GM12878 (cell line): ENCODE measurements at regions not wholly inside any gene's neighbourhood (a gene's known extent, or its start where the extent isn't known, plus 50 kb on each side); places are given as distances from the start of the nearest gene placed in this dataset.

Experiments used
- ATAC-seq: fragments of 200-7000 bp; cut with Tn5 transposase; 3 replicates; pipeline ENCODE4 v1.9.1; 2020; ENCODE audit warnings: mild to moderate bottlenecking, moderate library complexity
- BruUV-seq: library from RNA; stranded (reverse); fragments of 400-500 nt; replicated peaks from 2 replicates; lab custom pipeline; 2021; lab: Mats Ljungman, UMichigan
- CTCF ChIA-PET: fragments of 300-600 bp; sonication (Branson Sonifier 250); formaldehyde crosslinking; extraction: SDS; loops from one replicate; lab custom pipeline; 2021; ENCODE audit warnings: inconsistent platforms; lab: Yijun Ruan, JAX
- POLR2A ChIA-PET: fragments of 350-600 bp; formaldehyde crosslinking; extraction: SDS; loops from one replicate; lab custom pipeline; 2021; ENCODE audit warnings: inconsistent platforms; lab: Charles Lee
- RAD21 ChIA-PET: fragments of 300-600 bp; sonication (Branson Sonifier 250); formaldehyde crosslinking; loops from one replicate; lab custom pipeline; 2023; ENCODE audit warnings: antibody characterized with exemption; ENCODE audit not compliant: unreplicated experiment; lab: Charles Lee
- SMC1A ChIA-PET: fragments of 300-600 bp; sonication (Branson Sonifier 250); formaldehyde crosslinking; loops from one replicate; lab custom pipeline; 2023; ENCODE audit not compliant: unreplicated experiment, uncharacterized antibody; lab: Charles Lee
- DNase-seq: peaks from one replicate; pipeline ENCODE4 v3.0.0-alpha.2; 2011; ENCODE audit warnings: low read depth, low spot score
- FAIRE-seq: peaks from 3 replicates; lab custom pipeline; 2011; peaks lifted over from hg19 to GRCh38; lab: Jason Lieb, UNC
- H2AFZ ChIP-seq: 2 replicates; pipeline ENCODE4 v1.6.0; 2011; ENCODE audit warnings: low read depth, low read length, control low read depth; ENCODE audit not compliant: control insufficient read depth
- H3K27ac ChIP-seq: 2 replicates; pipeline ENCODE4 v1.5.1; 2011; ENCODE audit warnings: control low read depth; ENCODE audit not compliant: control insufficient read depth, insufficient read depth
- H3K27me3 ChIP-seq, 2 experiments: replicated peaks in 1 of 2; 2 replicates each; pipeline versions ENCODE4 v1.6.0 to v1.6.1; 2011; ENCODE audit warnings: low read length in 1 of 2; ENCODE audit not compliant: control insufficient read depth in 2 of 2, insufficient read depth in 2 of 2
- H3K36me3 ChIP-seq, 2 experiments: 2 replicates each; pipeline ENCODE4 v1.5.1; 2011; ENCODE audit warnings: low read length in 1 of 2; ENCODE audit not compliant: control insufficient read depth in 2 of 2, insufficient read depth in 2 of 2
- H3K4me1 ChIP-seq: 2 replicates; pipeline ENCODE4 v1.6.1; 2011; ENCODE audit warnings: mild to moderate bottlenecking, low read length, moderate library complexity, mixed read lengths; ENCODE audit not compliant: control insufficient read depth, insufficient read depth
- H3K4me2 ChIP-seq: 2 replicates; pipeline ENCODE4 v1.6.0; 2011; ENCODE audit warnings: control low read depth; ENCODE audit not compliant: control insufficient read depth, insufficient read depth
- H3K4me3 ChIP-seq: fragments of 200-600 bp; sonication (generic); 2 replicates; pipeline ENCODE4 v1.5.1; 2016
- H3K79me2 ChIP-seq: 2 replicates; pipeline ENCODE4 v1.6.0; 2011; ENCODE audit warnings: low read length; ENCODE audit not compliant: control insufficient read depth, insufficient read depth
- H3K9ac ChIP-seq: 2 replicates; pipeline ENCODE4 v1.8.0; 2011; ENCODE audit warnings: low read length, control low read depth, mixed read lengths; ENCODE audit not compliant: control insufficient read depth, insufficient read depth
- H3K9me3 ChIP-seq: replicated peaks from 3 replicates; pipeline ENCODE4 v1.5.1; 2011; ENCODE audit warnings: mild to moderate bottlenecking, low read length; ENCODE audit not compliant: control insufficient read depth, insufficient read depth
- H4K20me1 ChIP-seq: 2 replicates; pipeline ENCODE4 v1.6.0; 2011; ENCODE audit not compliant: control insufficient read depth, insufficient read depth
- BCL11A ChIP-seq: IDR thresholded peaks from 2 replicates; pipeline ENCODE4 v1.6.1; 2011; ENCODE audit warnings: low read depth, low read length
- CBFB ChIP-seq: IDR thresholded peaks from 2 replicates; pipeline ENCODE4 v1.6.1; 2016; ENCODE audit warnings: antibody characterized with exemption, low read depth
- DPF2 ChIP-seq: fragments of 450-650 bp; IDR thresholded peaks from 2 replicates; pipeline ENCODE4 v1.6.1; 2017; ENCODE audit warnings: mild to moderate bottlenecking
- EGR1 ChIP-seq, 2 experiments: IDR thresholded peaks; 1 replicate in 1 of 2; 2 replicates in 1 of 2; pipeline ENCODE4 v1.6.1; 2011 to 2012; ENCODE audit warnings: low read depth in 2 of 2, low read length in 2 of 2, borderline replicate concordance in 1 of 2, mild to moderate bottlenecking in 1 of 2, moderate library complexity in 1 of 2
- EZH2 ChIP-seq: IDR thresholded peaks from 2 replicates; pipeline ENCODE4 v1.6.1; 2012; ENCODE audit warnings: low read depth, mild to moderate bottlenecking, control low read depth, inconsistent platforms, low read length, borderline replicate concordance; ENCODE audit not compliant: control insufficient read depth
- MTA3 ChIP-seq: IDR thresholded peaks from 2 replicates; pipeline ENCODE4 v1.6.1; 2012; ENCODE audit warnings: low read length, inconsistent platforms, borderline replicate concordance
- NFYA ChIP-seq: IDR thresholded peaks from 2 replicates; pipeline ENCODE4 v1.6.1; 2011; ENCODE audit warnings: low read depth, mild to moderate bottlenecking, low read length, improper control_type of control experiment, borderline replicate concordance
- POLR2AphosphoS2 ChIP-seq: IDR thresholded peaks from 2 replicates; pipeline ENCODE4 v1.6.1; 2011; ENCODE audit warnings: low read depth, mild to moderate bottlenecking, low read length, improper control_type of control experiment, moderate library complexity
- RBBP5 ChIP-seq: fragments of 200-600 bp; sonication (generic); conservative IDR thresholded peaks from 2 replicates; pipeline ENCODE4 v1.6.1; 2016
- SMAD1 ChIP-seq: fragments of 450-650 bp; IDR thresholded peaks from 2 replicates; pipeline ENCODE4 v1.6.1; 2018; ENCODE audit warnings: mild to moderate bottlenecking, low read depth; ENCODE audit not compliant: partially characterized antibody
- SREBF2 ChIP-seq: IDR thresholded peaks from 2 replicates; pipeline ENCODE4 v1.6.1; 2012; ENCODE audit warnings: mild to moderate bottlenecking, low read length
- SRF ChIP-seq, 2 experiments: IDR thresholded peaks; 2 replicates each; pipeline ENCODE4 v1.6.1; 2011; ENCODE audit warnings: low read depth in 2 of 2, low read length in 2 of 2, mild to moderate bottlenecking in 1 of 2, moderate library complexity in 1 of 2
- STAT3 ChIP-seq: IDR thresholded peaks from 2 replicates; pipeline ENCODE4 v1.6.1; 2011; ENCODE audit warnings: low read depth, low read length, improper control_type of control experiment
- SUZ12 ChIP-seq: fragments of 200-600 bp; sonication (generic); IDR thresholded peaks from one replicate; pipeline ENCODE4 v1.6.1; 2018; ENCODE audit warnings: antibody characterized with exemption, mild to moderate bottlenecking; ENCODE audit not compliant: unreplicated experiment
- TCF12 ChIP-seq: IDR thresholded peaks from 2 replicates; pipeline ENCODE4 v1.6.1; 2011; ENCODE audit warnings: low read depth, mild to moderate bottlenecking, low read length
- ZNF687 ChIP-seq: fragments of 450-650 bp; IDR thresholded peaks from 2 replicates; pipeline ENCODE4 v1.6.1; 2017; ENCODE audit warnings: mild to moderate bottlenecking, moderate library complexity
- WGBS: methylation state at CpG from one replicate; pipeline ENCODE4 v1.1.6; 2016; ENCODE audit warnings: low lambda C conversion rate; ENCODE audit not compliant: insufficient replicate concordance, insufficient coverage; ENCODE audit errors: missing lambda C conversion rate; 5-methylcytosine and 5-hydroxymethylcytosine counted together
- in situ Hi-C: fragments of 300-500 bp; cut with MboI; formaldehyde crosslinking; loops from 9 replicates; pipeline ENCODE4 v1.14.3; 2018; ENCODE audit warnings: mixed read lengths
- intact Hi-C: fragments of 100-400 bp; cut with micrococcal nuclease; formaldehyde crosslinking; loops from one replicate; pipeline ENCODE4 v1.14.2; 2022; ENCODE audit not compliant: unreplicated experiment

- WGBS = 66% methylated on average over 6 of the region's 6 CpGs
- POLR2A ChIA-PET = no interaction called here
- no TSS peak for BruUV-seq
Measured at GRCh38 chr6:167525774-167526173, 200.9 kb downstream of the TTLL2 start.

GRCh38 chr6:167526465-167527368 is 201.8 kb downstream of the TTLL2 start:
- FAIRE-seq (no peak), DNase-seq (no peak), ATAC-seq (no peak)
- no peaks in the 10 kb centered on the region for H3K36me3 ChIP-seq
- in situ Hi-C loops = no loop called here
- ChIA-PET SMC1A (no interaction called here), RAD21 (no interaction called here), POLR2A (no interaction called here), CTCF (no interaction called here)
- H3K9ac ChIP-seq = no peak overlapping the region
- no peak overlapping the region for H3K4me3 ChIP-seq
- no peaks in the 10 kb centered on the region for H3K79me2 ChIP-seq
- 48% methylated on average over 23 of the region's 23 CpGs for WGBS
- no peak overlapping the region for H3K4me2 ChIP-seq
- no peaks in the 10 kb centered on the region for H3K9me3 ChIP-seq
- H3K27me3 ChIP-seq = peaks cover 0 to 1% of the 10 kb centered on the region in 2 experiments; a peak in 1 of 4 replicates
- no peaks in the 10 kb centered on the region for H4K20me1 ChIP-seq
- H2AFZ ChIP-seq = no peak overlapping the region
- no peaks in the 10 kb centered on the region for H3K4me1 ChIP-seq
- H3K27ac ChIP-seq = no peak overlapping the region
- intact Hi-C loops = no loop called here
- no TSS peak for BruUV-seq
- TF ChIP-seq ZNF687 = no peak
- no peak for TF ChIP-seq TCF12
- TF ChIP-seq NFYA = no peak
- no peak for TF ChIP-seq DPF2
- TF ChIP-seq SMAD1 = no peak
- no peak for TF ChIP-seq SUZ12
- TF ChIP-seq SREBF2 = no peak
- no peak for TF ChIP-seq EGR1 (IDR thresholded peaks at IDR 0.05; ENCODE audit: borderline replicate concordance in 1 of 2, low read depth in 2 of 2, low read length in 2 of 2)
- no peak for TF ChIP-seq POLR2AphosphoS2
- no peak for TF ChIP-seq BCL11A
- no peak for TF ChIP-seq EZH2

More at GRCh38 chr6:167525774-167526173, 200.9 kb downstream of the TTLL2 start:
- TF ChIP-seq MTA3 (no peak), STAT3 (no peak), SRF (IDR thresholded peaks at IDR 0.05; ENCODE audit: low read depth in 2 of 2, low read length in 2 of 2) (no peak), CBFB (no peak), RBBP5 (no peak)
- Histone ChIP-seq H3K4me1 (no peaks in the 10 kb centered on the region), H3K4me3 (no peak overlapping the region), H3K36me3 (no peaks in the 10 kb centered on the region), H3K27ac (no peak overlapping the region), H3K27me3 (peaks cover 0 to 1% of the 10 kb centered on the region in 2 experiments; a peak in 1 of 4 replicates), H3K4me2 (no peak overlapping the region), H3K9me3 (no peaks in the 10 kb centered on the region), H2AFZ (no peak overlapping the region), H3K9ac (no peak overlapping the region), H3K79me2 (no peaks in the 10 kb centered on the region), H4K20me1 (no peaks in the 10 kb centered on the region)
- intact Hi-C loops (no loop called here), in situ Hi-C loops (no loop called here)
- RAD21 ChIA-PET = no interaction called here
- DNase-seq = no peak
- SMC1A ChIA-PET = no interaction called here
- FAIRE-seq = no peak
- CTCF ChIA-PET = no interaction called here
- ATAC-seq = no peak
